BE2C (cell line): ENCODE measurements at regions not wholly inside any gene's neighbourhood (a gene's known extent, or its start where the extent isn't known, plus 50 kb on each side); places are given as distances from the start of the nearest gene placed in this dataset.

Experiments used
- DNase-seq: peaks from one replicate; pipeline ENCODE4 v3.0.0-alpha.2; 2020
- H3K27me3 ChIP-seq: fragments of 250-450 bp; sonication (Bioruptor Pico); 2 replicates; pipeline ENCODE4 v1.5.1; 2020; ENCODE audit warnings: mild to moderate bottlenecking
- H3K36me3 ChIP-seq: fragments of 250-450 bp; sonication (Bioruptor Pico); 2 replicates; pipeline ENCODE4 v1.5.1; 2020; ENCODE audit warnings: mild to moderate bottlenecking
- H3K4me1 ChIP-seq: fragments of 250-450 bp; sonication (Bioruptor Pico); 2 replicates; pipeline ENCODE4 v1.5.1; 2020
- H3K4me3 ChIP-seq: 2 replicates; pipeline ENCODE4 v1.5.1; 2011; ENCODE audit warnings: low read depth, low read length
- H3K9me3 ChIP-seq: fragments of 250-450 bp; sonication (Bioruptor Pico); 2 replicates; pipeline ENCODE4 v1.5.1; 2020
- TF ChIP-seq, protein P1 (sequence below): IDR thresholded peaks from 2 replicates; pipeline ENCODE4 v1.5.1; 2012; ENCODE audit warnings: mild to moderate bottlenecking, low read depth, low read length

DNA sequence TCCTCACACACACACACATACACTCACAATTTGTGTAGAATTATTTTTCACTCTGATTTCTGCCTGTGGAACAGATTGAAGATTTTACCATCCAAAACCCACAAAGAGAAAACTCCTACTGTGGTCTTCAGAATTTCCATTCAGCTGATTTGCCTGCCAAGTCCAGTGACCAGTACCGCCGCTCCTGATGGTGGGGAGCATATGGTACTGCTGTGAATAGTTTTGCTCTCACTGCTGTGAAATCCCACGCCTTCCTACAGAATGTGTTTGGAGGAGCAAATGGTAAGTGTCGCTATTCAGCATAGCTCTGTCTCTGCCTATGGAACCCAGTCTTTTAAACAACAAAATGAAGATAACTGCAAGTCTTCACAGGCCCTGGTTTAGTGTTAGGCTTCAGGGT is 629.5 kb downstream of the LMO4 start:
- no peaks in the 10 kb centered on the region for H3K36me3 ChIP-seq
- H3K9me3 ChIP-seq = no peaks in the 10 kb centered on the region
- TF ChIP-seq, protein P1, sequence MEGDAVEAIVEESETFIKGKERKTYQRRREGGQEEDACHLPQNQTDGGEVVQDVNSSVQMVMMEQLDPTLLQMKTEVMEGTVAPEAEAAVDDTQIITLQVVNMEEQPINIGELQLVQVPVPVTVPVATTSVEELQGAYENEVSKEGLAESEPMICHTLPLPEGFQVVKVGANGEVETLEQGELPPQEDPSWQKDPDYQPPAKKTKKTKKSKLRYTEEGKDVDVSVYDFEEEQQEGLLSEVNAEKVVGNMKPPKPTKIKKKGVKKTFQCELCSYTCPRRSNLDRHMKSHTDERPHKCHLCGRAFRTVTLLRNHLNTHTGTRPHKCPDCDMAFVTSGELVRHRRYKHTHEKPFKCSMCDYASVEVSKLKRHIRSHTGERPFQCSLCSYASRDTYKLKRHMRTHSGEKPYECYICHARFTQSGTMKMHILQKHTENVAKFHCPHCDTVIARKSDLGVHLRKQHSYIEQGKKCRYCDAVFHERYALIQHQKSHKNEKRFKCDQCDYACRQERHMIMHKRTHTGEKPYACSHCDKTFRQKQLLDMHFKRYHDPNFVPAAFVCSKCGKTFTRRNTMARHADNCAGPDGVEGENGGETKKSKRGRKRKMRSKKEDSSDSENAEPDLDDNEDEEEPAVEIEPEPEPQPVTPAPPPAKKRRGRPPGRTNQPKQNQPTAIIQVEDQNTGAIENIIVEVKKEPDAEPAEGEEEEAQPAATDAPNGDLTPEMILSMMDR = no peak
- no peaks in the 10 kb centered on the region for H3K27me3 ChIP-seq
- H3K4me3 ChIP-seq = no peak overlapping the region
- no peak for DNase-seq
- H3K4me1 ChIP-seq = no peaks in the 10 kb centered on the region

DNA sequence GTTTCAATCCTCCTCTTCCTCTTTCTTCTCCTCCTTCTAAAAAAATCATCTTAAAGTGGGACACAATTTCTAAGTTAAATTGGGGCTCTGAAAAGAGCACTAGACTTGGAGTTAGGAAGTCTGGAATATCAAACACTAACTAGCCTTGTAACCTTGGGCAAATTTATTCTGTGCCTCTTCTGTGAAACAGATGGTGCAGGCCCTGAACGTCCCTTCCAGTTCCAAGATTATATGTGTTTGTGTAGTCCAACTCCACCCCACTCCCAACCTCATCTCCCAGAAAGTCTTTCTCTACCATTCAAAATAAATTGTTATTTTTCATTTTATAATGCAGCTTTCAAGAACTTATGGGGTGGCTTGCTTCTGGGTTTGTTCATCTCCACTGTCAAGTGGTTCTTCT is 630.0 kb downstream of the LMO4 start:
- DNase-seq = no peak

DNA sequence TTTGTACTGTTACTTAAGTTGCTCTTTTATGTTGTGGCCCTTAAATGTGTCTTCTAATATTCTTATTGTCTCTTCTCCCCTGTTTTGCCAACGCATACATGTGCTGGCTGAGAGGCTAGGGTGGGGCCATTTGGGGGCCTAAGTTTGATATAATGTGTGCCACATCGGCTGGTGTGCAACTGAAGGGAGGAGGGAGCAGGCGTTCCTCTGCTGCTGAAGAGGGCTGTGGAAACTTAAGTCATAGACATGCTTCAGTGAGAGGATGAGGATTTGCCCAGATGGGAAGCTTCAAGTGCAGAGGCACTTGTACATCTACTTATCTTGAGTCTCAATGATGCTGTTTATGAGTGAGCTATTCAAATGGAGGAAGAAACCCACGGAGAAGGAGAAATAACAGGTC is 630.6 kb downstream of the LMO4 start:
- TF ChIP-seq, protein P1 = no peak
- no peak for DNase-seq
- Histone ChIP-seq H3K9me3 (no peaks in the 10 kb centered on the region), H3K4me1 (no peaks in the 10 kb centered on the region), H3K36me3 (no peaks in the 10 kb centered on the region), H3K27me3 (no peaks in the 10 kb centered on the region), H3K4me3 (no peak overlapping the region)

More for the DNA sequence above, 630.0 kb downstream of the LMO4 start:
- Histone ChIP-seq H3K27me3 (no peaks in the 10 kb centered on the region), H3K4me3 (no peak overlapping the region), H3K9me3 (no peaks in the 10 kb centered on the region), H3K4me1 (no peaks in the 10 kb centered on the region), H3K36me3 (no peaks in the 10 kb centered on the region)
- TF ChIP-seq, protein P1 = no peak

DNA sequence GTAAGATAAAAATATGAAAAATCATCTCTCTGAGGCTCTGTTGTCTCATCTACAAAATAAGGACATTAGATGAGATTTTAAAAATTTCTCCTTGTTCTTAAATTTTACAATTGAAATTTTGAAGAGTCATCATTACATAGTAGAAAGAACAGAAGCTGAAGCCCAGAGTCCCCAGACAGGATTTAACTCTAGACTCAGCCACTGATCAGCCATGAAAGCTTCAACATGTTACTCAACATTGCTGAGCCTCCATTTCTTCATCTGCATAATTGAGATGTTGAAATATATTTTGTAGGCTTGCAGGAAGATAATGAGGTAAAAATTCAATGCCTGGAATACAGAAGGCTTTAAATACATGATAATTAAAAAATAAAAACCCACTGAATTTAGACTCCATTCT is 633.3 kb downstream of the LMO4 start:
- no peak for DNase-seq
- Histone ChIP-seq H3K4me1 (no peaks in the 10 kb centered on the region), H3K9me3 (no peaks in the 10 kb centered on the region), H3K36me3 (no peaks in the 10 kb centered on the region), H3K27me3 (no peaks in the 10 kb centered on the region), H3K4me3 (no peak overlapping the region)
- TF ChIP-seq, protein P1 = no peak

DNA sequence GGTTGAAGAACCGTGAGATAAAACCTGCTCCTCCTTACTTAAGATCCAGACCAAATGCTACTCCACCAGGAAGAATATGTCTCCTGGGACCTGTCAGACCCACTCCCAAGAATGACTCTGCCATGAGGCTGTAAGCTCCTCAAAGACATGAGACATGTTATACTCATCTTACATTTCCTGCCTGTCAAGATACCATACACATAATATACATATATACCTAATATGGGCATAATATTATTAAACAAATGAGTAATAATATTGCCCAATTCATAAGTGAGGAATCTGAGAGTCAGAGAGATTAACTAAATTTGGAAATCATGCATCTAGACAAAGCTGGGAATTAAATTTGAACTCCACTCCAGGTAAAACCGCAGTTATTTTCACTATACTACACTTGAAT is 634.9 kb downstream of the LMO4 start:
- Histone ChIP-seq H3K36me3 (no peaks in the 10 kb centered on the region), H3K9me3 (no peaks in the 10 kb centered on the region), H3K27me3 (no peaks in the 10 kb centered on the region), H3K4me3 (no peak overlapping the region), H3K4me1 (no peaks in the 10 kb centered on the region)
- no peak for DNase-seq
- TF ChIP-seq, protein P1 = no peak

DNA sequence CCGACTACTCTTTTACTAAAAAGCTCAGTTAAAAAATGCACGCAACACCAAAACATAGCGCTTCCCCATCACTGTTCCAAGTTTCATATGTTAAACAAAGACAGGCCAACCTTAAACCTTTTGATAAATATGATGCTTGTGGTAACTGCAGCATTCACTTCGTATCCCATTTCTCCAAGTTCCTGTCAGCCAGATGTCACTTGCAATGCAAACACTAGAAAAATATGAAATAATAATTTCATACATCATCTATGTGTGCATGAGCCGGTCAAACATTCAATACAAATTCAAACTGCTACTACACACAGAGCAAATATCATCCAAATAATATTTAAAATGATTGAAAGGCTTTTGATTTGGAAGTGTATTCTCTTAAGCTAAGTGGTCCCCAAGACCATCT is 636.5 kb downstream of the LMO4 start:
- Histone ChIP-seq H3K9me3 (no peaks in the 10 kb centered on the region), H3K4me1 (no peaks in the 10 kb centered on the region), H3K27me3 (no peaks in the 10 kb centered on the region), H3K4me3 (no peak overlapping the region), H3K36me3 (no peaks in the 10 kb centered on the region)
- DNase-seq = no peak
- TF ChIP-seq, protein P1 = no peak
